H9 (cell line): ENCODE measurements at regions not wholly inside any gene's neighbourhood (a gene's known extent, or its start where the extent isn't known, plus 50 kb on each side); places are given as distances from the start of the nearest gene placed in this dataset.

Experiments used
- DNase-seq: peaks from one replicate; pipeline ENCODE4 v3.0.0-alpha.2; 2017
- H2AFZ ChIP-seq: one replicate; pipeline ENCODE4 v1.6.1; 2013; ENCODE audit warnings: mild to moderate bottlenecking, low read length, control low read depth, moderate library complexity
- H2AK5ac ChIP-seq: 2 replicates; pipeline ENCODE4 v1.6.1; 2013; ENCODE audit warnings: low read length, control low read depth, mixed read lengths; ENCODE audit not compliant: insufficient read length
- H2BK120ac ChIP-seq: one replicate; pipeline ENCODE4 v1.6.1; 2013; ENCODE audit warnings: low read depth, mild to moderate bottlenecking, low read length, control low read depth, inconsistent platforms; ENCODE audit not compliant: poor library complexity, severe bottlenecking
- H2BK12ac ChIP-seq: 2 replicates; pipeline ENCODE4 v1.6.1; 2013; ENCODE audit warnings: low read length, control low read depth, mixed read lengths, low read depth; ENCODE audit not compliant: insufficient read length
- H2BK15ac ChIP-seq: 2 replicates; pipeline ENCODE4 v1.6.1; 2013; ENCODE audit warnings: low read depth, low read length, control low read depth
- H2BK20ac ChIP-seq: one replicate; pipeline ENCODE4 v1.6.1; 2013; ENCODE audit warnings: low read depth, mild to moderate bottlenecking, low read length, control low read depth, inconsistent platforms; ENCODE audit not compliant: poor library complexity, severe bottlenecking
- H2BK5ac ChIP-seq: 2 replicates; pipeline ENCODE4 v1.6.1; 2013; ENCODE audit warnings: low read length, control low read depth, mixed read lengths; ENCODE audit not compliant: insufficient read length
- H3K14ac ChIP-seq: 2 replicates; pipeline ENCODE4 v1.6.1; 2013; ENCODE audit warnings: low read length, control low read depth; ENCODE audit not compliant: insufficient read depth
- H3K18ac ChIP-seq: 2 replicates; pipeline ENCODE4 v1.6.1; 2013; ENCODE audit warnings: low read depth, mild to moderate bottlenecking, mixed read lengths, low read length, control low read depth; ENCODE audit not compliant: insufficient read length
- H3K23ac ChIP-seq: 2 replicates; pipeline ENCODE4 v1.6.1; 2013; ENCODE audit warnings: low read length, control low read depth, mixed read lengths, low read depth; ENCODE audit not compliant: insufficient read length
- H3K23me2 ChIP-seq: 2 replicates; pipeline ENCODE4 v1.6.1; 2013; ENCODE audit warnings: low read depth, mild to moderate bottlenecking, mixed read lengths, low read length, control low read depth; ENCODE audit not compliant: insufficient read length, poor library complexity, severe bottlenecking
- H3K27ac ChIP-seq: 2 replicates; pipeline ENCODE4 v1.5.1; 2013; ENCODE audit warnings: low read length, control low read depth, mixed read lengths, low read depth; ENCODE audit not compliant: insufficient read length
- H3K27me3 ChIP-seq: 2 replicates; pipeline ENCODE4 v1.6.1; 2013; ENCODE audit warnings: low read length, control low read depth, inconsistent platforms; ENCODE audit not compliant: insufficient read depth
- H3K4ac ChIP-seq: 2 replicates; pipeline ENCODE4 v1.6.1; 2013; ENCODE audit warnings: low read depth, mild to moderate bottlenecking, control low read depth, inconsistent platforms, low read length, moderate library complexity
- H3K4me1 ChIP-seq: 2 replicates; pipeline ENCODE4 v1.6.1; 2013; ENCODE audit warnings: low read length, control low read depth, inconsistent platforms; ENCODE audit not compliant: insufficient read depth
- H3K4me2 ChIP-seq: 2 replicates; pipeline ENCODE4 v1.6.1; 2013; ENCODE audit warnings: low read length, control low read depth, mixed read lengths; ENCODE audit not compliant: insufficient read length, insufficient read depth
- H3K56ac ChIP-seq: 2 replicates; pipeline ENCODE4 v1.6.1; 2013; ENCODE audit warnings: low read depth, mild to moderate bottlenecking, mixed read lengths, low read length, control low read depth; ENCODE audit not compliant: insufficient read length
- H3K79me1 ChIP-seq: 2 replicates; pipeline ENCODE4 v1.6.1; 2013; ENCODE audit warnings: low read depth, mild to moderate bottlenecking, moderate library complexity, low read length, control low read depth, inconsistent platforms; ENCODE audit not compliant: insufficient read depth, poor library complexity, severe bottlenecking
- H3K79me2 ChIP-seq: 2 replicates; pipeline ENCODE4 v1.6.1; 2013; ENCODE audit warnings: low read length, control low read depth, inconsistent platforms; ENCODE audit not compliant: insufficient read depth
- H3K9ac ChIP-seq: 2 replicates; pipeline ENCODE4 v1.6.1; 2013; ENCODE audit warnings: low read length, control low read depth, mixed read lengths; ENCODE audit not compliant: insufficient read length; ENCODE audit errors: extremely low read depth
- H3K9me3 ChIP-seq: one replicate; pipeline ENCODE4 v1.6.1; 2013; ENCODE audit warnings: low read depth, low read length, inconsistent platforms; ENCODE audit not compliant: control insufficient read depth
- H3T11ph ChIP-seq: one replicate; pipeline ENCODE4 v1.6.1; 2013; ENCODE audit warnings: mild to moderate bottlenecking, low read length, control low read depth, inconsistent platforms
- H4K20me1 ChIP-seq: one replicate; pipeline ENCODE4 v1.6.1; 2013; ENCODE audit not compliant: control insufficient read depth, insufficient read length, insufficient read depth
- H4K5ac ChIP-seq: 2 replicates; pipeline ENCODE4 v1.6.1; 2013; ENCODE audit warnings: low read depth, mild to moderate bottlenecking, mixed read lengths, low read length, control low read depth; ENCODE audit not compliant: insufficient read length
- H4K8ac ChIP-seq: replicated peaks from 2 replicates; pipeline ENCODE4 v1.6.1; 2013; ENCODE audit warnings: low read length, control low read depth, mixed read lengths, low read depth; ENCODE audit not compliant: insufficient read length
- H4K91ac ChIP-seq: 2 replicates; pipeline ENCODE4 v1.6.1; 2013; ENCODE audit warnings: low read depth, mild to moderate bottlenecking, moderate library complexity, mixed read lengths, low read length, control low read depth; ENCODE audit not compliant: insufficient read length
- H3K27ac Mint-ChIP-seq, 3 experiments: 2 replicates in 2 of 3; 3 replicates in 1 of 3; pipeline ENCODE4 v1.8.0; 2020 to 2021; ENCODE audit warnings: mixed read lengths in 3 of 3, mild to moderate bottlenecking in 1 of 3, moderate library complexity in 1 of 3
- H3K27me3 Mint-ChIP-seq: 2 replicates; pipeline ENCODE4 v1.8.0; 2021; ENCODE audit warnings: low read depth, mild to moderate bottlenecking, moderate library complexity, mixed read lengths
- H3K36me3 Mint-ChIP-seq, 3 experiments: 2 replicates in 2 of 3; 3 replicates in 1 of 3; pipeline ENCODE4 v1.8.0; 2020 to 2021; ENCODE audit warnings: low read depth in 3 of 3, mixed read lengths in 3 of 3; ENCODE audit not compliant: insufficient read depth in 1 of 3
- H3K4me1 Mint-ChIP-seq, 2 experiments: 2 replicates each; pipeline ENCODE4 v1.8.0; 2020; ENCODE audit warnings: mixed read lengths in 2 of 2
- H3K4me3 Mint-ChIP-seq, 2 experiments: 2 replicates in 1 of 2; 3 replicates in 1 of 2; pipeline ENCODE4 v1.8.0; 2020 to 2021; ENCODE audit warnings: mild to moderate bottlenecking in 2 of 2, mixed read lengths in 2 of 2, moderate library complexity in 1 of 2
- H3K9me3 Mint-ChIP-seq, 2 experiments: 2 replicates in 1 of 2; 3 replicates in 1 of 2; pipeline ENCODE4 v1.8.0; 2020; ENCODE audit warnings: mild to moderate bottlenecking in 2 of 2, mixed read lengths in 2 of 2, moderate library complexity in 1 of 2
- CTCF ChIP-seq: fragments of 200-600 bp; sonication (generic); conservative IDR thresholded peaks from 3 replicates; pipeline ENCODE4 v1.8.0; 2021; ENCODE audit warnings: antibody characterized with exemption, mild to moderate bottlenecking
- WGBS: extraction: QIAGEN DNeasy Blood & Tissue Kit; methylation state at CpG from one replicate; pipeline ENCODE4 v1.1.7; 2013; ENCODE audit warnings: missing lambda C conversion rate, low lambda C conversion rate, mixed read lengths; ENCODE audit not compliant: insufficient read length; ENCODE audit errors: extremely low coverage; 5-methylcytosine and 5-hydroxymethylcytosine counted together

GRCh38 chr2:172234716-172235691 is 132.3 kb upstream of the DLX2 start:
- H3K79me1 ChIP-seq, result no peaks in the 10 kb centered on the region
- H3K14ac ChIP-seq, result no peak overlapping the region
- no peak overlapping the region for H4K91ac ChIP-seq
- no peak overlapping the region for H3K4ac ChIP-seq
- Mint-ChIP-seq H3K4me3 (peak overlapping the region; percentile 73 to 82), H3K4me1 (peaks cover 41 to 43% of the 10 kb centered on the region in 2 experiments), H3K27me3 (peaks cover 68% of the 10 kb centered on the region), H3K36me3 (no peaks in the 10 kb centered on the region; a peak in 1 of 7 replicates), H3K9me3 (no peaks in the 10 kb centered on the region), H3K27ac (peak overlapping the region in 1 of 3 experiments; percentile 93; a peak in 2 of 7 replicates)
- no peak overlapping the region for H4K5ac ChIP-seq
- no peak overlapping the region for H2BK15ac ChIP-seq
- no peak overlapping the region for H3K27ac ChIP-seq
- DNase-seq, result peak; percentile 83
- peaks cover 4% of the 10 kb centered on the region; the same call in 1 of the 2 replicates for H3K4me1 ChIP-seq
- H2BK12ac ChIP-seq, result no peak overlapping the region
- WGBS, result no CpG with 5 or more reads among the region's 65 CpGs
- H3K18ac ChIP-seq, result no peak overlapping the region
- no peak overlapping the region for H3K9ac ChIP-seq
- H3K23me2 ChIP-seq, result peaks cover 11% of the 10 kb centered on the region
- H2BK5ac ChIP-seq, result no peak overlapping the region
- H2BK120ac ChIP-seq, result no peak overlapping the region
- H3K9me3 ChIP-seq, result no peaks in the 10 kb centered on the region
- H4K20me1 ChIP-seq, result no peaks in the 10 kb centered on the region
- no peak for TF ChIP-seq CTCF
- H3T11ph ChIP-seq, result no peak overlapping the region
- H4K8ac ChIP-seq, result no peak overlapping the region
- no peak overlapping the region for H3K23ac ChIP-seq
- peaks cover 3% of the 10 kb centered on the region; the same call in 1 of the 2 replicates for H3K27me3 ChIP-seq
- H3K79me2 ChIP-seq, result no peaks in the 10 kb centered on the region
- H3K56ac ChIP-seq, result no peak overlapping the region
- H2AFZ ChIP-seq, result no peak overlapping the region
- H3K4me2 ChIP-seq, result peak overlapping the region; percentile 51
- no peak overlapping the region for H2BK20ac ChIP-seq
- H2AK5ac ChIP-seq, result no peak overlapping the region
